Superior temporal gyrus (tissue), 1 donor: ENCODE measurements at regions not wholly inside any gene's neighbourhood (a gene's known extent, or its start where the extent isn't known, plus 50 kb on each side); places are given as distances from the start of the nearest gene placed in this dataset.
"Not testable (repeated sequence)": the region's sequence is repeated elsewhere in the genome, so short reads cannot be mapped to it uniquely, and the experiment has no call there.

Experiments used
- DNase-seq: peaks from one replicate; pipeline ENCODE4 v3.0.0-alpha.2; 2016; ENCODE audit errors: extremely low spot score

- no peak for DNase-seq
Observed at GRCh38 chr12:68387338-68387737, 55.2 kb upstream of the MDM1 start.

GRCh38 chr12:68389305-68389704 is 57.1 kb upstream of the MDM1 start:
- no peak for DNase-seq

GRCh38 chr12:68391937-68392336 is 59.8 kb upstream of the MDM1 start:
- DNase-seq, result no peak

GRCh38 chr12:68392376-68392775 is 60.2 kb upstream of the MDM1 start:
- no peak for DNase-seq

GRCh38 chr12:68393417-68393816 is 61.3 kb upstream of the MDM1 start:
- DNase-seq, result no peak

GRCh38 chr12:68397566-68398158 is 65.5 kb upstream of the MDM1 start:
- no peak for DNase-seq

- not testable (repeated sequence) for DNase-seq
Observed at GRCh38 chr12:68398689-68399088, 66.5 kb upstream of the MDM1 start.

- no peak for DNase-seq
Observed at GRCh38 chr12:68400226-68400829, 68.2 kb upstream of the MDM1 start.

GRCh38 chr12:68402422-68402821 is 70.3 kb upstream of the MDM1 start:
- no peak for DNase-seq

- no peak for DNase-seq
Observed at GRCh38 chr12:68403296-68403695, 71.1 kb upstream of the MDM1 start.

- DNase-seq, result no peak
Observed at GRCh38 chr12:68403711-68404110, 71.5 kb upstream of the MDM1 start.

GRCh38 chr12:68405343-68405781 is 73.2 kb upstream of the MDM1 start:
- DNase-seq, result no peak

- peak; percentile 26 for DNase-seq
Observed at GRCh38 chr12:68406134-68406576, 74.0 kb upstream of the MDM1 start.

GRCh38 chr12:68406911-68407310 is 74.7 kb upstream of the MDM1 start:
- no peak for DNase-seq

- no peak for DNase-seq
Observed at GRCh38 chr12:68410018-68410660, 78.0 kb upstream of the MDM1 start.

- no peak for DNase-seq
Observed at GRCh38 chr12:68411371-68411770, 79.2 kb upstream of the MDM1 start.

GRCh38 chr12:68414988-68415387 is 82.8 kb upstream of the MDM1 start:
- no peak for DNase-seq

GRCh38 chr12:68416350-68416749 is 84.2 kb upstream of the MDM1 start:
- no peak for DNase-seq

GRCh38 chr12:68416826-68417225 is 84.7 kb upstream of the MDM1 start:
- DNase-seq, result no peak

GRCh38 chr12:68418137-68418460 is 85.9 kb upstream of the MDM1 start:
- DNase-seq, result no peak

GRCh38 chr12:68420225-68421010 is 88.3 kb upstream of the MDM1 start:
- DNase-seq, result peak; percentile 24

- no peak for DNase-seq
Observed at GRCh38 chr12:68422159-68422558, 90.0 kb upstream of the MDM1 start.
